Fibroblast of mammary gland (primary cell): ENCODE measurements at regions not wholly inside any gene's neighbourhood (a gene's known extent, or its start where the extent isn't known, plus 50 kb on each side); places are given as distances from the start of the nearest gene placed in this dataset.
"Not testable (repeated sequence)": the region's sequence is repeated elsewhere in the genome, so short reads cannot be mapped to it uniquely, and the experiment has no call there.

Experiments
- DNase-seq: peaks from one replicate; pipeline ENCODE4 v3.0.0-alpha.2; 2010; ENCODE audit warnings: low read depth
- H3K4me3 ChIP-seq: 2 replicates; pipeline ENCODE4 v1.5.1; 2011; ENCODE audit warnings: low read depth, mild to moderate bottlenecking, low read length, moderate library complexity; ENCODE audit not compliant: control insufficient read depth
- CTCF ChIP-seq: conservative IDR thresholded peaks from 2 replicates; pipeline ENCODE4 v1.5.1; 2011; ENCODE audit warnings: low read depth, low read length, inconsistent platforms; ENCODE audit not compliant: control insufficient read depth, insufficient read depth

GRCh38 chr13:87538366-87539052 lies 132.7 kb upstream of the SLITRK5 start:
- H3K4me3 ChIP-seq: no peak overlapping the region
- TF ChIP-seq CTCF: no peak
- no peak for DNase-seq

DNA sequence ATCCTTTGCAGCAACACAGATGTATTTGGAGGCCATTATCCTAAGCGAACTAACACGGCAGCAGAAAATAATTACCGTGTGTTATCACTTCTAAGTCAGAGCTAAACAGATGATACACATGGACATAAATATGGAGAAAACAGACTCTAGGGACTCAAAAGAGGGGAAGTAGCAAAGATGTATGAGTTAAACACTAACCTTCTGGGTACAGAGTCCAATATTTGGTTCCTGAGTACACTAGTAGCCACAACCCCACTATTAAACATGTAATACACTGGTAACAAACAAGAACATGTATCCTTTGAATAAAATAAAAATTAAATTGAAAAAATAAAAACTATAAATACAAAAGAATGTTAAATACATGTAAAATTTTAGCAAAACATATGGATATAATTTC lies 118.0 kb upstream of the SLITRK5 start:
- TF ChIP-seq CTCF: no peak
- H3K4me3 ChIP-seq: no peak overlapping the region
- DNase-seq: no peak

GRCh38 chr13:87554045-87554444 lies 117.1 kb upstream of the SLITRK5 start:
- no peak overlapping the region for H3K4me3 ChIP-seq
- DNase-seq: no peak
- TF ChIP-seq CTCF: no peak

DNA sequence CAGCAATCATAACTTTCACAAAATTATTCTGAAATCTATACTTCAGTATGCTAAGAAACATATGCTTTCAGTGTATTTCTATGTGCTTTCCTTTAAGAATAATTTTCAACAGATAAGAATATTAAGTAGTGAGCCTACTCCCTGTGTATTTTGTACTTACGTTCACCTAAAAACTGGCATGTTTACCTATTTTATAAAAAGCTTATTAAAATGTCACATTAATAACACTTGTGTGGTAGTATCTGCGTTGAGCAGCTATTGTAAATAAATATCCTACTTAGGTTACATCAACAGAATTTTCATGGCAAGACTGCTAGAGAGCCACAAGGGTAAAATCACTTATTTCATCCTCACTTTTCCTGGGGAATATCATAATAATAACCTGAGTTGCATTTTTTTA lies 113.4 kb upstream of the SLITRK5 start:
- no peak for TF ChIP-seq CTCF
- DNase-seq: no peak
- no peak overlapping the region for H3K4me3 ChIP-seq

DNA sequence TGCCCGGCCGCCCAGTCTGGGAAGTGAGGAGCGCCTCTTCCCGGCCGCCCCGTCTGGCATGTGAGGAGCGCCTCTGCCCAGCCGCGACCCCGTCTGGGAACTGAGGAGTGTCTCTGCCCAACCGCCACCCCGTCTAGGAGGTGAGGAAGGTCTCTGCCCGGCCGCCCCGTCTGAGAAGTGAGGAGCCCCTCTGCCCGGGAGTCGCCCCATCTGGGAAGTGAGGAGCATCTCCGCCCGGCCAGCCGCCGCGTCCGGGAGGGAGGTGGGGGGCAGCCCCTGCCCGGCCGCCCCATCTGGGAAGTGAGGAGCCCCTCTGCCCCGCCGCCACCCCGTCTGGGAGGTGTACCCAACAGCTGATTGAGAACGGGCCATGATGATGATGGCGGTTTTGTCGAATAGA lies 109.6 kb upstream of the SLITRK5 start:
- not testable (repeated sequence) for DNase-seq

DNA sequence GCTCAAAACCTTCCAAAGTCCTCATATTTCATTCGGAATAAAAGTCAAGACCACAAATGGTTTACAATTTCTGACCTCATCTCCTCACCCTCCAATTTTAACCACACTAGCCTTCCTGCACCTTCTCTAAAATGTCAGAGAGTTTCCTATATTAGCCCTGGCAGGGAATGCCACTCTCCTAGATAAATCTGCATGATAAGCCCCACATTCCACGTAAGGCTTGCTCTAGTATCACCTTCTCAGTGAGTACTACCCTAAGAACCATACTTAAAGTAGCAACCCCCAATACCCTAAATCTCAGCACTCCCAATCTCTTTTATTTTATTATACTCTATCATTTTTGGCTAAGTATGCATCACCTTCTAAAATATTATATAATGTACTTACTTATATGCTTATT lies 100.5 kb upstream of the SLITRK5 start:
- H3K4me3 ChIP-seq: no peak overlapping the region
- no peak for TF ChIP-seq CTCF
- no peak for DNase-seq

More for the DNA sequence above, 109.6 kb upstream of the SLITRK5 start:
- H3K4me3 ChIP-seq: not testable (repeated sequence)

DNA sequence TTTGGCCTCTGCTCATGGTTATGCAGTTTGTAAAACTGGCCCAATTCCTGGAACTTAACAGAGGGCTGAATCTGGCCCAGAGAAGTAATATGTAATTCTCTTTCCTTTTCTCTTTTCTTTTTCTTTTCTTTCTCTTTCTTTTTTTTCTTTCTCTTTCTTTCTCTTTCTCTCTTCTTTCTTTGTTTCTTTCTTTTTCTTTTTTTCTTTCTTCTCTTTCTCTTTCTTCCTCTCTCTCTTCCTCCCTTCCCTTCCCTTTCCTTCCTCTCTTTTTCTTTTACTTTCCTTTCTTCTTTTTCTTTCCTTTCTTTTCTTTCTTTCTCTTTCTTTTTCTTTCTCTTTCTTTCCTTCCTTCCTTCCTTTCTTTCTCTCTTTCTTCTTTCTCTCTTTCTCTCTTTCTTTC lies 88.8 kb upstream of the SLITRK5 start:
- TF ChIP-seq CTCF: no peak
- no peak for DNase-seq
- no peak overlapping the region for H3K4me3 ChIP-seq
